H1 (cell line): ENCODE measurements at regions not wholly inside any gene's neighbourhood (a gene's known extent, or its start where the extent isn't known, plus 50 kb on each side); places are given as distances from the start of the nearest gene placed in this dataset.

Source experiments
- CTCF ChIA-PET: fragments of 300-600 bp; sonication (Branson Sonifier 250); formaldehyde crosslinking; loops from one replicate; lab custom pipeline; 2021; ENCODE audit not compliant: partially characterized antibody; lab: Charles Lee
- POLR2A ChIA-PET: fragments of 300-600 bp; sonication (Branson Sonifier 250); formaldehyde crosslinking; loops from one replicate; lab custom pipeline; 2021; ENCODE audit warnings: inconsistent platforms; ENCODE audit not compliant: partially characterized antibody; lab: Charles Lee
- DNase-seq, 2 experiments: peaks; one replicate each; pipeline versions ENCODE4 v3.0.0 to v3.0.0-alpha.2; 2010 to 2022; ENCODE audit warnings: low spot score in 2 of 2, low read depth in 1 of 2, mixed read lengths in 1 of 2
- FAIRE-seq: peaks from 2 replicates; lab custom pipeline; 2011; peaks lifted over from hg19 to GRCh38; lab: Jason Lieb, UNC
- H2AFZ ChIP-seq: 2 replicates; pipeline ENCODE4 v1.8.1; 2012; ENCODE audit warnings: low read length, inconsistent platforms
- H2AK5ac ChIP-seq: 2 replicates; pipeline ENCODE4 v1.6.1; 2013; ENCODE audit warnings: low read depth, low read length
- H2BK120ac ChIP-seq: replicated peaks from 2 replicates; pipeline ENCODE3; 2013; ENCODE audit warnings: low read depth, low read length, inconsistent platforms
- H2BK12ac ChIP-seq: 2 replicates; pipeline ENCODE4 v1.6.1; 2013; ENCODE audit warnings: low read depth, low read length
- H2BK15ac ChIP-seq: 2 replicates; pipeline ENCODE4 v1.6.1; 2013; ENCODE audit warnings: low read length
- H2BK20ac ChIP-seq: 2 replicates; pipeline ENCODE4 v1.6.1; 2013; ENCODE audit warnings: low read length
- H2BK5ac ChIP-seq: 2 replicates; pipeline ENCODE4 v1.6.1; 2013; ENCODE audit warnings: low read depth, low read length
- H3K14ac ChIP-seq: 2 replicates; pipeline ENCODE4 v1.6.1; 2013; ENCODE audit warnings: inconsistent platforms; ENCODE audit not compliant: insufficient read length
- H3K18ac ChIP-seq: 2 replicates; pipeline ENCODE4 v1.6.1; 2013; ENCODE audit warnings: low read length; ENCODE audit errors: extremely low read depth
- H3K23ac ChIP-seq: 2 replicates; pipeline ENCODE4 v1.6.1; 2013; ENCODE audit warnings: inconsistent platforms; ENCODE audit not compliant: insufficient read length
- H3K23me2 ChIP-seq: 2 replicates; pipeline ENCODE4 v1.6.1; 2013; ENCODE audit warnings: low read depth, low read length
- H3K27ac ChIP-seq: 2 replicates; pipeline ENCODE4 v1.6.1; 2011; ENCODE audit warnings: low read depth, low read length, inconsistent platforms
- H3K27me3 ChIP-seq, 4 experiments: replicated peaks in 1 of 4; 1 replicate in 1 of 4; 2 replicates in 3 of 4; pipeline versions ENCODE4 v1.6.1 to v1.8.1; 2011 to 2013; ENCODE audit warnings: low read length in 3 of 4, mild to moderate bottlenecking in 3 of 4, inconsistent platforms in 2 of 4, mixed read lengths in 2 of 4, moderate library complexity in 1 of 4; ENCODE audit not compliant: control insufficient read depth in 3 of 4, insufficient read depth in 3 of 4; ENCODE audit errors: extremely low read depth in 1 of 4
- H3K36me3 ChIP-seq, 4 experiments: 2 replicates each; pipeline versions ENCODE4 v1.6.1 to v1.8.1; 2011 to 2013; ENCODE audit warnings: mild to moderate bottlenecking in 4 of 4, low read length in 3 of 4, moderate library complexity in 2 of 4, control low read depth in 1 of 4, inconsistent platforms in 1 of 4; ENCODE audit not compliant: insufficient read depth in 4 of 4, control insufficient read depth in 2 of 4
- H3K4ac ChIP-seq: replicated peaks from 2 replicates; pipeline ENCODE3; 2013; ENCODE audit warnings: low read length, low read depth, mixed read lengths, inconsistent platforms; ENCODE audit not compliant: insufficient read length
- H3K4me1 ChIP-seq, 4 experiments: replicated peaks in 1 of 4; 1 replicate in 1 of 4; 2 replicates in 3 of 4; pipeline versions ENCODE4 v1.6.1 to v1.8.1; 2011 to 2013; ENCODE audit warnings: low read length in 3 of 4, inconsistent platforms in 2 of 4, mixed read lengths in 1 of 4; ENCODE audit not compliant: insufficient read depth in 4 of 4, control insufficient read depth in 3 of 4
- H3K4me2 ChIP-seq, 2 experiments: 2 replicates each; pipeline versions ENCODE4 v1.6.1 to v1.8.1; 2011 to 2013; ENCODE audit warnings: low read depth in 2 of 2, low read length in 2 of 2, control low read depth in 1 of 2, inconsistent platforms in 1 of 2, mild to moderate bottlenecking in 1 of 2; ENCODE audit not compliant: insufficient read depth in 1 of 2
- H3K4me3 ChIP-seq, 4 experiments: fragments of 200-600, 300-600 bp in 1 of 4; sonication (generic), shearing (Covaris generic), sonication (Bioruptor Twin) in 1 of 4; 2 replicates each; pipeline versions ENCODE4 v1.5.1 to v1.8.1; 2011 to 2016; ENCODE audit warnings: low read length in 4 of 4, low read depth in 3 of 4, control low read depth in 2 of 4, inconsistent platforms in 2 of 4, mild to moderate bottlenecking in 2 of 4, mixed read lengths in 1 of 4, moderate library complexity in 1 of 4; ENCODE audit not compliant: insufficient read depth in 2 of 4; ENCODE audit errors: extremely low read depth in 1 of 4
- H3K56ac ChIP-seq: replicated peaks from 2 replicates; pipeline ENCODE3; 2013; ENCODE audit warnings: low read depth, mild to moderate bottlenecking, mixed read lengths, low read length, inconsistent platforms; ENCODE audit not compliant: insufficient read length
- H3K79me1 ChIP-seq: 2 replicates; pipeline ENCODE4 v1.6.1; 2013; ENCODE audit warnings: low read depth, low read length, control low read depth
- H3K79me2 ChIP-seq, 2 experiments: 2 replicates each; pipeline versions ENCODE4 v1.6.1 to v1.8.1; 2012 to 2013; ENCODE audit warnings: low read length in 2 of 2, mild to moderate bottlenecking in 2 of 2, inconsistent platforms in 1 of 2; ENCODE audit not compliant: insufficient read depth in 2 of 2, control insufficient read depth in 1 of 2
- H3K9ac ChIP-seq, 4 experiments: replicated peaks in 1 of 4; 1 replicate in 1 of 4; 2 replicates in 3 of 4; pipeline versions ENCODE4 v1.6.1 to v1.8.1; 2011 to 2013; ENCODE audit warnings: low read depth in 3 of 4, low read length in 3 of 4, control low read depth in 2 of 4, mild to moderate bottlenecking in 2 of 4, moderate library complexity in 2 of 4, inconsistent platforms in 1 of 4; ENCODE audit errors: extremely low read depth in 1 of 4
- H3K9me3 ChIP-seq, 2 experiments: 2 replicates each; pipeline versions ENCODE4 v1.6.1 to v1.8.1; 2012 to 2013; ENCODE audit warnings: mild to moderate bottlenecking in 2 of 2, moderate library complexity in 2 of 2, control low read depth in 1 of 2, inconsistent platforms in 1 of 2, low read depth in 1 of 2, low read length in 1 of 2, mixed read lengths in 1 of 2; ENCODE audit not compliant: insufficient read depth in 2 of 2
- H4K20me1 ChIP-seq, 2 experiments: replicated peaks in 1 of 2; 2 replicates each; pipeline versions ENCODE3 to v1.8.1; 2011 to 2013; ENCODE audit warnings: inconsistent platforms in 2 of 2, low read length in 2 of 2, mild to moderate bottlenecking in 1 of 2; ENCODE audit not compliant: insufficient read depth in 2 of 2, control insufficient read depth in 1 of 2
- H4K5ac ChIP-seq: 2 replicates; pipeline ENCODE4 v1.6.1; 2013; ENCODE audit warnings: low read length, low read depth, mixed read lengths, inconsistent platforms; ENCODE audit not compliant: insufficient read length
- H4K8ac ChIP-seq: 2 replicates; pipeline ENCODE4 v1.8.0; 2013; ENCODE audit warnings: mild to moderate bottlenecking, moderate library complexity, low read length, inconsistent platforms; ENCODE audit not compliant: insufficient read depth; ENCODE audit errors: extremely low read depth
- H4K91ac ChIP-seq: replicated peaks from 2 replicates; pipeline ENCODE3; 2013; ENCODE audit warnings: low read length, mixed read lengths, inconsistent platforms; ENCODE audit not compliant: insufficient read length
- ASH2L ChIP-seq: fragments of 200-600, 300-600 bp; sonication (generic); IDR thresholded peaks from one replicate; pipeline ENCODE4 v1.7.1; 2017; ENCODE audit warnings: low read length
- CBX5 ChIP-seq: fragments of 300-800, 300-1000 bp; sonication (generic); IDR thresholded peaks from 2 replicates; pipeline ENCODE4 v1.7.1; 2016; ENCODE audit warnings: antibody characterized with exemption, low read length, low read depth
- CTCF ChIP-seq, 3 experiments: IDR thresholded peaks; 1 replicate in 2 of 3; 2 replicates in 1 of 3; pipeline versions ENCODE4 v1.5.1 to v1.6.1; 2011; ENCODE audit warnings: low read length in 3 of 3, mild to moderate bottlenecking in 3 of 3, inconsistent platforms in 2 of 3, low read depth in 1 of 3, moderate library complexity in 1 of 3; ENCODE audit not compliant: insufficient read depth in 1 of 3; ENCODE audit errors: control extremely low read depth in 1 of 3
- EP300 ChIP-seq, 2 experiments: IDR thresholded peaks; 1 replicate in 1 of 2; 2 replicates in 1 of 2; pipeline ENCODE4 v1.6.1; 2011 to 2012; ENCODE audit warnings: low read depth in 2 of 2, low read length in 2 of 2, mild to moderate bottlenecking in 2 of 2, borderline replicate concordance in 1 of 2, inconsistent platforms in 1 of 2, moderate library complexity in 1 of 2
- FOSL1 ChIP-seq: IDR thresholded peaks from 2 replicates; pipeline ENCODE4 v1.6.1; 2011; ENCODE audit warnings: mild to moderate bottlenecking, low read depth, low read length, moderate library complexity; ENCODE audit not compliant: insufficient read depth
- POLR2AphosphoS5 ChIP-seq: IDR thresholded peaks from 2 replicates; pipeline ENCODE4 v1.6.1; 2011; ENCODE audit warnings: low read depth, low read length
- POU5F1 ChIP-seq: IDR thresholded peaks from 2 replicates; pipeline ENCODE4 v1.6.1; 2011; ENCODE audit warnings: low read depth, mild to moderate bottlenecking, low read length, moderate library complexity
- SP1 ChIP-seq: IDR thresholded peaks from 2 replicates; pipeline ENCODE4 v1.6.1; 2011; ENCODE audit warnings: low read depth, low read length
- SP2 ChIP-seq: IDR thresholded peaks from 2 replicates; pipeline ENCODE4 v1.6.1; 2012; ENCODE audit warnings: mild to moderate bottlenecking, low read length, inconsistent platforms
- SP4 ChIP-seq: IDR thresholded peaks from 2 replicates; pipeline ENCODE4 v1.6.1; 2012; ENCODE audit warnings: low read length, inconsistent platforms
- SRF ChIP-seq: IDR thresholded peaks from 2 replicates; pipeline ENCODE4 v1.6.1; 2011; ENCODE audit warnings: mild to moderate bottlenecking, low read depth, low read length, moderate library complexity
- TBP ChIP-seq: IDR thresholded peaks from 2 replicates; pipeline ENCODE4 v1.6.1; 2011; ENCODE audit warnings: low read depth, low read length, improper control_type of control experiment
- TCF12 ChIP-seq: IDR thresholded peaks from 2 replicates; pipeline ENCODE4 v1.6.1; 2011; ENCODE audit warnings: low read depth, mild to moderate bottlenecking, low read length
- TEAD4 ChIP-seq: IDR thresholded peaks from 2 replicates; pipeline ENCODE4 v1.6.1; 2012; ENCODE audit warnings: low read depth, low read length, inconsistent platforms, mixed read lengths
- WGBS, 2 experiments: shearing (Covaris generic) in 1 of 2; methylation state at CpG; one replicate each; pipeline versions ENCODE4 v1.1.6 to v1.1.7; 2013 to 2015; ENCODE audit warnings: low lambda C conversion rate in 2 of 2, mixed read lengths in 2 of 2, inconsistent platforms in 1 of 2, low coverage in 1 of 2, missing lambda C conversion rate in 1 of 2; ENCODE audit not compliant: insufficient replicate concordance in 2 of 2, insufficient coverage in 1 of 2, insufficient read length in 1 of 2; ENCODE audit errors: extremely low coverage in 1 of 2, missing lambda C conversion rate in 1 of 2; 5-methylcytosine and 5-hydroxymethylcytosine counted together

GRCh38 chr18:33818145-33818544 lies 240.1 kb downstream of the ASXL3 start:
- H4K20me1 ChIP-seq = no peaks in the 10 kb centered on the region
- TF ChIP-seq TCF12 (no peak), EP300 (IDR thresholded peaks at IDR 0.05; ENCODE audit: borderline replicate concordance in 1 of 2, low read depth in 2 of 2, low read length in 2 of 2) (no peak), CTCF (IDR thresholded peaks at IDR 0.05; ENCODE audit: control extremely low read depth in 1 of 3, insufficient read depth in 1 of 3, low read depth in 1 of 3, low read length in 3 of 3) (no peak), CBX5 (no peak), POLR2AphosphoS5 (no peak), SP2 (no peak), SP4 (no peak), ASH2L (no peak), SP1 (no peak), POU5F1 (no peak), FOSL1 (no peak), TBP (no peak), TEAD4 (no peak), SRF (no peak)

More at GRCh38 chr18:33818145-33818544, 240.1 kb downstream of the ASXL3 start:
- no peak overlapping the region for H2BK20ac ChIP-seq
- ChIA-PET CTCF (no interaction called here), POLR2A (no interaction called here)
- H3K9ac ChIP-seq = no peak overlapping the region
- no peak overlapping the region for H3K23ac ChIP-seq
- DNase-seq (no peak), FAIRE-seq (no peak)
- H2BK5ac ChIP-seq = no peak overlapping the region
- no peak overlapping the region for H3K18ac ChIP-seq
- no peak overlapping the region for H3K4ac ChIP-seq
- no peak overlapping the region for H3K14ac ChIP-seq
- H3K56ac ChIP-seq = no peak overlapping the region
- WGBS, 2 experiments = 100% methylated on average over 1 of the region's 1 CpG; no CpG with 5 or more reads in 1 of the 2 experiments
- H3K4me2 ChIP-seq = no peak overlapping the region
- no peak overlapping the region for H2BK120ac ChIP-seq
- H4K5ac ChIP-seq = no peak overlapping the region
- no peak overlapping the region for H4K8ac ChIP-seq
- no peak overlapping the region for H2AK5ac ChIP-seq
- H3K27ac ChIP-seq = no peak overlapping the region
- H4K91ac ChIP-seq = no peak overlapping the region
- no peaks in the 10 kb centered on the region for H3K4me1 ChIP-seq
- no peaks in the 10 kb centered on the region for H3K36me3 ChIP-seq
- no peaks in the 10 kb centered on the region for H3K79me2 ChIP-seq
- H3K27me3 ChIP-seq = no peaks in the 10 kb centered on the region
- H3K9me3 ChIP-seq = peaks cover 0 to 14% of the 10 kb centered on the region in 2 experiments; a peak in 2 of 4 replicates
- no peaks in the 10 kb centered on the region for H3K79me1 ChIP-seq
- H3K23me2 ChIP-seq = no peaks in the 10 kb centered on the region
- no peak overlapping the region; a peak in 1 of 8 replicates for H3K4me3 ChIP-seq
- H2BK15ac ChIP-seq = no peak overlapping the region
- no peak overlapping the region for H2BK12ac ChIP-seq
- no peak overlapping the region for H2AFZ ChIP-seq
